GM12873 (cell line): ENCODE measurements at regions not wholly inside any gene's neighbourhood (a gene's known extent, or its start where the extent isn't known, plus 50 kb on each side); places are given as distances from the start of the nearest gene placed in this dataset.

ENCODE experiments used
- TF ChIP-seq, protein P1 (sequence below): IDR thresholded peaks from 2 replicates; pipeline ENCODE4 v1.5.1; 2012; ENCODE audit warnings: low read depth, mild to moderate bottlenecking, moderate library complexity, low read length, control low read depth; ENCODE audit not compliant: insufficient read depth; ENCODE audit errors: missing control alignments

DNA sequence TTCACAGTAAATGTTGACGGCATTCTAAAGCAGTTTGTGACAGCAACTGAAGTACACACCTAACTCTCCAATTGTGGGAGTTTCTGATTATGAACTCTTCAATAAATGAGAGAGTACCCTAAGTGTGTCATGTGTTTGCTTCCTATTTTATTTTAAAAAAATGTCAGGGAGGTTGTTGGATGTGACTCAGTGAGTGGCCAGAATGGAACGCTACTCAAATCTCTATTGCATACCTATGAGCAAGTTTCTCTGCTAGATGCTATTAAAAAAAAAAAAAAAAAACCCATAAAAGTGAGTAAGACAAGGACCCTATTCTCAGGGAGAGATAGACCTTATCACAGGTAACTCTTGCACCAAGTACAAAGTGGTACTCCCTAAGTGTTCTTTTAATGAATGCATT, 256.6 kb downstream of the BTG1 start:
- TF ChIP-seq, protein P1, sequence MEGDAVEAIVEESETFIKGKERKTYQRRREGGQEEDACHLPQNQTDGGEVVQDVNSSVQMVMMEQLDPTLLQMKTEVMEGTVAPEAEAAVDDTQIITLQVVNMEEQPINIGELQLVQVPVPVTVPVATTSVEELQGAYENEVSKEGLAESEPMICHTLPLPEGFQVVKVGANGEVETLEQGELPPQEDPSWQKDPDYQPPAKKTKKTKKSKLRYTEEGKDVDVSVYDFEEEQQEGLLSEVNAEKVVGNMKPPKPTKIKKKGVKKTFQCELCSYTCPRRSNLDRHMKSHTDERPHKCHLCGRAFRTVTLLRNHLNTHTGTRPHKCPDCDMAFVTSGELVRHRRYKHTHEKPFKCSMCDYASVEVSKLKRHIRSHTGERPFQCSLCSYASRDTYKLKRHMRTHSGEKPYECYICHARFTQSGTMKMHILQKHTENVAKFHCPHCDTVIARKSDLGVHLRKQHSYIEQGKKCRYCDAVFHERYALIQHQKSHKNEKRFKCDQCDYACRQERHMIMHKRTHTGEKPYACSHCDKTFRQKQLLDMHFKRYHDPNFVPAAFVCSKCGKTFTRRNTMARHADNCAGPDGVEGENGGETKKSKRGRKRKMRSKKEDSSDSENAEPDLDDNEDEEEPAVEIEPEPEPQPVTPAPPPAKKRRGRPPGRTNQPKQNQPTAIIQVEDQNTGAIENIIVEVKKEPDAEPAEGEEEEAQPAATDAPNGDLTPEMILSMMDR = no peak

DNA sequence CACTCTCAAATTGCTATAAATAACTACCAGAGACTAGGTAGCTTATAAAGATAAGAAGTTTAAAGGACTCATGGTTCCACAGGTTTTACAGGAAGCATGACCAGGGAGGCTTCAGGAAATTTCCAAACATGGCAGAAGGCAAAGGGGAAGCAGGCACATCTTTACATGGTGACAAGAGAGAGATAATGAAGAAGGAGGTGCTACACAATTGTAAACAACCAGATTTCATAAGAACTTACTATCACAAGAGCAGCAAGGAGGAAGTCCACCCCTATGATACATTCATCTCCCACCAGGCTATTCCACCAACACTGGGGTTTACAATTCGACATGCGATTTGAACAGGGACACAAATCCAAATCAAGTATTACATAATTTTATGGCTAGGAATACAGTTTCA, 257.7 kb downstream of the BTG1 start:
- TF ChIP-seq, protein P1 = no peak

DNA sequence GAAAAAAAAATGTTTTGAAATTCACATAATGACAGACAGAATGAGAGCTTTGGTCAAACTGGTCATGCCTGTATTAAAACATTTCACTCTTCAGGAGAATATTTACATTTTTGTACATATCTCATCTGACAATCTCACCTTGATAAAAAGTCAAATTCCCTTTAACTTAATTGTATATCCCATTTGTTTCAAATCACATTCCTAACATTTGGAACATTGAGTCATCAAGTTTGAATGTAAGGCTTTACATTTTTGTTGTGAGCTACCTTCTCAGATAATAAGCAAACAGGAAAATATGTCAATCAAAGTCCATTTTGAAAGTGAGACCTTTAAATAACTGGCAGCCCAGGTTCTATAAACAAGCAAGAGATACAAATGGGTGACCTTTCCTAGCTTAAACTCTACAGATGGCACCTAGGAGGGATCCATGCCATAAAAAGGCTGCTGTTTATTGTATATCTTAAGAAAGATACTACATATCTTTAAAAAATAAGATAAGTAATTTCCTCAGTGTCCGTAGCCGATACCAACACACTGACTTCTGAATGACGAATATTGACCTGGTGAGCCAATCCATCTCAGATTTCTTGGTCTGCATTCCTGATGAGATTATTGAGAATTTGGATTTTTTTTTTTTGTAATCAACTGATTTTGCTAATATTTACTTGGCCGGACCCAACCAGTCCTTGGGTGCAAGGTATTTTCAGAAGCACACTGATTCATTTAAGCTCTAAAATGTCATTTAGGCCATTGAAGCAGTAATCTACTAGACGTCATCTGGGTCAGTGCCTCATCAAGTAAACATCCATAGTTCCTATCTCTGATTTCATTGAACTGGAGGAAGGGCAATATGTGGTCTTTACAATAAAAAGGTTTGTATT, 259.6 kb downstream of the BTG1 start:
- TF ChIP-seq, protein P1 = no peak

DNA sequence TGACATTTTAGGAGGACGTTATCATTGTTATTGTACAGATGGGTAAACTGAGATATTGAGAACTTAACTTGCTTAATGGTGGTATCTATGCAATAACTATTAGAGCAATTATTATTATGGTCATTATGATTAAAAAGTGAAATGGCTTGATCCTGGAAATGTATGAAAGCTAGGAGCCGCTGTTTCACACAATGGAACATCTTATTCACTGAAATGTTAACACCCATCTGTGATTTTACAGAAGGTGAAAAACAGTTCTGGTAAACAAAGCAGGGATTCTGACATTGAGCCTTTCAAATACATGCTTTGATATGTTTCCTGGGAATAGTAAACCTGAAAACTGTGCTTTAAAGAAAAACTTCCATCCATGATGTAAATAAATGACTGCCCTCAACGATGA, 261.4 kb downstream of the BTG1 start:
- TF ChIP-seq, protein P1 = no peak

DNA sequence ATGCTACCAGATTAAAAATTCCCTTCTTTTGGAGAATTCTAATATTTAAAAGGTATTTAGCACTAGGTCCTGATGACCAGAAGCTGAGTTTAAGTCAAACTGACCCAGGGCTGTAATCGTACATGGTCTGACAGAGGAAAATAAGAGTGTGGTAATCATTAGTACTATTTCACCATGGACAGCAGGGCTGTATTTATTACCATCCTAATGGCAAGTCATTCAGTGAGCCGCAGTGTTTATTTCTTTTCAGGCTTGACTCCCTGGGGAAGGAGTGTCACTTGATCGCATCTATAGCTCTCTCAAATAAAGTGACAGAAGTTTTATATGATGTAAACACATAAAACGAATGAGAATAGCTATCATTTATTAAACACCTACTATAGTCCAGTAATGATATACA, 261.8 kb downstream of the BTG1 start:
- TF ChIP-seq, protein P1 = no peak

DNA sequence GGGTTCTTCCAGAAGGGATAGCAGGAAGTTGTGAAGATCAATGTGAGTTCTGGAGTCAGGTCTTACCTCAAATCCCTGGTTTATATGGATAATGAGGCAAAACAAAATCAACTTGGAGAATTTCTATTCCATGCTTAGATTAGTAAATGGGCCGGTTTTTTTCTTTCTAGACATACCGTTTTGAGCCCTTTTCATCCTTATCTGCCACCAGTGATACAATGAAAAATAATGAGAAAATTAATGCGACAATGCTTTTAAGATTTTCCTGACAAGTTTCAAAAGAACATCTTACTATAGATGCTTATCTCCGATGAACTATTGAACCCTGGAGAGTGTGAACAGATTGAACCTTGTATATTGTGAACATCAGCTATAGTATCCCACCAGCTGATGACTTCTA, 262.7 kb downstream of the BTG1 start:
- TF ChIP-seq, protein P1 = no peak

DNA sequence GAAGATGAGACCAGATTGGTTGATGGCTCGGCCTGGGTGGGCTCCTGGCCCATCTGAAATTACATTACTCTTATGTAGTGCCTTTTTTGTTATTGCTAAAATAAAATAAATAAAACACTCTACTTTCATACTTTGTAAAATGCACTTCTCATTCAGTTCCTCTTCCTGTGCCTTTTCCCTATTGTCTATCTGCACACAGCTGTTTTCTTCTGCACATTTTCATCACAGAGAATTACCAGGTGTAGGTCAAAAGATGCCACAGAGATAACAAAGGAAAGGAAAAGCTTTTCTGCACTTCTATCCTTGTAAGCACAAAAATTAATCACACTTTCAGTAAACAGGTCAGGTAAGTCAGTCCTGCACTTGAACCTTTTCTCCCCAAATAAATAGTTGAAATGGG, 265.1 kb downstream of the BTG1 start:
- TF ChIP-seq, protein P1 = no peak
